GM19023 (cell line): ENCODE measurements at regions not wholly inside any gene's neighbourhood (a gene's known extent, or its start where the extent isn't known, plus 50 kb on each side); places are given as distances from the start of the nearest gene placed in this dataset.
"Not testable (repeated sequence)": the region's sequence is repeated elsewhere in the genome, so short reads cannot be mapped to it uniquely, and the experiment has no call there.

Experiments used
- ATAC-seq: cut with Tn5 transposase; IDR thresholded peaks from one replicate; pipeline ENCODE4 v1.9.1; 2021; ENCODE audit warnings: mild to moderate bottlenecking, moderate library complexity; ENCODE audit not compliant: unreplicated experiment

DNA sequence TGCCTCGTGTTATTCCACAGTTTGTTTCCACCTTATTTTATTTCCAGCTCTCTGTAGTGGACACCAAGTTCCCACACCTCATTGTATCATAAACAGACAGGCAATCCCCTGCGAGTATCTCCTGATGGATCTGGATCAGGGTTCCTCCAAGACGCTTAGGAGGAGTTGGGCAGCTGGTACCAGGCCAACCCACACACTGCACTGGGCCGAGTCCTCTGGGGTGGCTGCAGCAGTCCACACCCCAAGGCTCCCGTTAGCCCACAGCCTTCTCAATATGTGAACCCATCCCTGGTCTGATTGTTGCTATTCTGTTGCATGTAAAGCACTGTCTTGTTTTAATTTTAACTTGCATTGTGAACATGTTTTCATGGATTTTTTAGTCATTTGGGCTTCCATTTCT, 178.8 kb upstream of the RAB6C start:
- ATAC-seq: no peak

DNA sequence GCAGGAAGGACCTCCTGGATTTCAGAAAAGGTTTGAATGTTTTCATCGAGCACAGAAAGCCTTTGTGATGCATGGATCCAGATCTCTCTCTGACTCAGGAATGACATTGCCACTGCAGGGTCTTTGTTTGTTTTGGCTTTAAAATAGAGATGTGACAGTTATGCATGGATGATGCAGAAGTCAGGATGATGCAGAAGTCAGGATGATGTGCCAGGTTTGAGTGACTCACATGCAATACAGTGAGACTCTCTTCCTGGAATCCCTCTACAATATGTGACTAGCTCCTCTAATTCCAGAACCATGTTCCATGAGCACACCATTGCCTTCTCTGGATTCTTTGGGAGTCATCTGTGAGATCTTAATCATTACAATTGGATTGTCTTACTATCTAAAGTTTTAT, 177.9 kb upstream of the RAB6C start:
- no peak for ATAC-seq

DNA sequence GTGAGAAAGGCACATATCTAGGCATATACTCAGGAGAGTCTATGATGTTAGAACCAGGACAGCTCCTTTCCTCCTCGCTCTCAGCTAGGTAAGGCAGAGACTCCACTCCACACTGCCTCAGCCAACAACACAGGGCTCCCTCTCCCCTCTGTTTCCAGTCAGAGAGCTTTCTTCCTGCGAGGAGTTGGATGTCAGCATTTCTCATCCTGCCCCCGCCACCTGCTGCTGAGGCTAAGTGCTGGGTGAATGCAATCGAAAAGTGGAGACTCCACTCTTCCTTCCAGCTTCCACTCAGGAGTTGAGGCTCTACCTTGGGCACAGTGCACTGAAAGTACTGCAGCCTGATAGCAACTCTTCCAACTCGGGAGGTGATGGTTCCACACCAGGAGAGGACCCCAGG, 177.2 kb upstream of the RAB6C start:
- no peak for ATAC-seq

DNA sequence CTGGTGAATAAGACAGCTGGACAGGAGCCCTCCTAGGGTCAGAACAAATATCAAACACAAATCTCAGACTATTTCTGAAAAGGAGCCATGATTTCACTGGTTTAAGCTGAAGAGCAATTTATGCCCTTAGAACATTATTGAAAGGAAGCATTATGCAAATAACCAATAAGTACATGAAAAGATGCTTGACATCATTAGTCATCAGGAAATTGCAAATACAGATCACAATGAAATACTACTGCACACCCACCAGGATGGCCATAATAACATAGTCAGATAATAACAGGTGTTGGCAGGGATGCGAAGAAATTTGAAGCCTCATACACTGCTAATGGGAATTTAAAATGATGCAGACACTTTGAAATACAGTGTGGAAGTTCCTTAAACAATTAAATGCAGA, 176.4 kb upstream of the RAB6C start:
- no peak for ATAC-seq

DNA sequence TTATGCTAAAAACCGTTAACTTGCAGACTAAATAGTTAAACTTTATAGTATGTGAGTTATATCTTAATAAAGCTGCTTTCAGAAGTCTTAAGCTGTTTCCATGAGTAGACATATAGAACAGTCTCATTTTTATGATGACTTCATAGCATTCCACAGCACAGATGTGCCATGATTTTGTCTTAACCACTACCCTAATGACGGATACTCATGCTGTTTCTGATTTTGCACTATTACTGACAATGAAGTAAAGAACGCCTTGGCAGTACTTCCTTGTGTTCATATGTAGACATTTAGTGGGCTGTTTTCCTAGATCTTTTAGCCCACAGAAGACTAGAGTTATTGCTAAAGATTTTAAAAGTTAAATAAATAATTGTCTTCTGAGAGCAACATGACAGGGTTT, 175.6 kb upstream of the RAB6C start:
- ATAC-seq: no peak

DNA sequence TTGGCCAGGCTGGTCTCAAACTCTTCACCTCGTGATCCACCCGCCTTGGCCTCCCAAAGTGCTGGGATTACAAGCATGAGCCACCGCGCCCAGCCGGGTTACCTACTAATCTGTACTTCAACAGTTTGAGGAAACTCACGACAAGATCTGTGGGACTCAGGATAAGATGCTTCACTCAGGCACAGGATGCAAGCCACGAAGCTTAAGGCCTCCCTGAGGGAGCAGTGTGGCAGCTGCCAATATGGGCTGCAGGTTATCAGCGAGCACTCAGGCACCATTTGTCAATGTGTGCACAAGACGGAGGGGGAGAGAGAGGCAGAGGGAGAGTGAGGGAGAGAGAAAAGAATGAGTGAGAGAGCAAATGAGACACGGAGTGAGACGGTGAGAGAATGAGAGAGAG, 173.6 kb upstream of the RAB6C start:
- ATAC-seq: no peak

DNA sequence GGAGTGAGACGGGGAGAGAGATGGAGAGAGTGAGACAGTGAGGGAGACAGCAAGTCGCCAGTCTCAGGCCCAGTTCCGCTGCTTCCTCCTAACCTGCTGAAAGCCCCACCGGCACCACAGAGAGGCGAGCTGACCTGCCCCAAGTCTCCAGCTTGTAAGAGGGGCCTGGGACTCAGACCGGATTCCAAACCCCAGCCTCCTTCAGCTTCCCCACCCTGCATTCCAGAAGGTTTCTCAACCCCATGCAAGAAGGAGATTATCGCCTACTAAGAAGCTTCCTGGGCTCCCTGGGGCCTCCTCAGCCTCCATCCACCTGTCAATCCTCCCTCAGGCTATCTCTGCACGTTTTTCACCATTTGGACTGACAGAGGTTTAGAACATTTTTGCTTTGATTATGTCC, 173.1 kb upstream of the RAB6C start:
- no peak for ATAC-seq

DNA sequence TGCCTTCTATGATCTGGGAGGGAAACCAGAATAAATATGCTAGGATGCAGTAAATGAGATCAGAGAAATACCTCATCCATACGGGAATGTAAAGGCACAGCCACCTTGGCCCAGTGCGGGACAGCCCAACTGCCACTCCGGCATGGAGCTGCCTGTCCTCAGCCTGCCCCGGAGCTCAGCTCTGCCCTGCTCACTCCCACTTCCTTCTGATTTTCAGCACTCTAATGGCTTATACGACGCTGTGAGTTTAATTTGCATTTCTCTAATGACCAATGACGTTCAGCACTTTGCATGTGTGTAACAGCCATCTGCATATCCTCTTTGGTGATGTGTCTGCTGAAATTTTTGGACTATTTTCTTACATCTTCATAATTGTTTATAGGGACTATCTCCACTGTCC, 172.5 kb upstream of the RAB6C start:
- ATAC-seq: no peak

DNA sequence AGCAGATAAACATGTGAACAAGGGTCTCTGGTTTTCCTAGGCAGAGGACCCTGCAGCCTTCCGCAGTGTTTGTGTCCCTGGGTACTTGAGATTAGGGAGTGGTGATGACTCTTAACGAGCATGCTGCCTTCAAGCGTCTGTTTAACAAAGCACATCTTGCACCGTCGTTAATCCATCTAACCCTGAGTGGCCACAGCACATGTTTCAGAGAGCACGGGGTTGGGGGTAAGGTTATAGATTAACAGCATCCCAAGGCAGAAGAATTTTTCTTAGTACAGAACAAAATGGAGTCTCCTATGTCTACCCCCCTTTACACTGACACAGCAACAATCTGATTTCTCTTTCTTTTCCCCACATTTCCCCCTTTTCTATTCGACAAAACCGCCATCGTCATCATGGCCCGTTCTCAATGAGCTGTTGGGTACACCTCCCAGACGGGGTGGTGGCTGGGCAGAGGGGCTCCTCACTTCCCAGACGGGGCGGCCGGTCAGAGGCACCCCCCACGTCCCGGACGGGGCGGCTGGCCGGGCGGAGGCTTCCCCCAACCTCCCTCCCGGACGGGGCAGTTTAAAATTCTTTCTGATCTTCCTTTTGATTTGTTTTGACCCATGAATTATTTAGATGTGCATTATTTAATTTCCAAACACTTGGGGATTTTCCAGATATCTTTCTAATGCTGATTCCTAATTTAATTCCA, 171.7 kb upstream of the RAB6C start:
- ATAC-seq: not testable (repeated sequence)

DNA sequence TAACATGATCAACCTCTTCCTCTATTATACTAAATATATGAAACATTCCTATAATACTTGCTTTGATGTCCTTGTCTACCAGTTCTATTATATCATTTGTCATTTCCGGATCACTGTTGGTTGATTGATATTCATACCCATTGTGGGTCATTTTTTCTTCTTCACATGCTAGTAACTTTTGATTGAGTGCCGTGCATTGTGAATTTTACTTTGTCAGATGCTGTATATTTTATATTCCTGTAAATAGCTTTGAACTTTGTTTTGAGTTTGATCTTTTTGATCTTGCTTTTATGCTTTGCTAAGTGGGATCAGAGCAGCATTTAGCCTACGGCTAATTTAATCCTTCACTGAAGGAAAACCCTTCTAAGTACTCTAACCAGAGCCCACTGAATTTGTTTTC, 168.9 kb upstream of the RAB6C start:
- no peak for ATAC-seq

DNA sequence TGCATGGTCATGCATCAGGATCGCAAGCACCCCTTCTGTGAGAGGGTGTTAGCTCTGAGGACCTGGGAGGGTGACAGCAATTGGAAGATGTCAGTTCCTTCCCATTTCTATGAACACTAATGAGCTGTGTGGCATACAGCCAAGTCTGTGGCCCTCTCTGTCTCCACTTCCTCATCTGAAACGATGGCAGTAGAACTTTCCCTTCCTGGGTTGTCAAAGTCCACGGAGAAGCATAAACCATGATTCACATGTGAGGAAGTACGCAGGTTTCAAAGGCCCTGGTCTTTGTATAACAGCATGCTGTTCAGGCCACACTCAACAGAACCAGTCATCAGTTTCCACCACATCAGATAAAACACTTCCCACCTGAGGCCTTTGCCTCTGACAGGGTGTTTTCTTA, 167.4 kb upstream of the RAB6C start:
- peak; percentile 78 for ATAC-seq

DNA sequence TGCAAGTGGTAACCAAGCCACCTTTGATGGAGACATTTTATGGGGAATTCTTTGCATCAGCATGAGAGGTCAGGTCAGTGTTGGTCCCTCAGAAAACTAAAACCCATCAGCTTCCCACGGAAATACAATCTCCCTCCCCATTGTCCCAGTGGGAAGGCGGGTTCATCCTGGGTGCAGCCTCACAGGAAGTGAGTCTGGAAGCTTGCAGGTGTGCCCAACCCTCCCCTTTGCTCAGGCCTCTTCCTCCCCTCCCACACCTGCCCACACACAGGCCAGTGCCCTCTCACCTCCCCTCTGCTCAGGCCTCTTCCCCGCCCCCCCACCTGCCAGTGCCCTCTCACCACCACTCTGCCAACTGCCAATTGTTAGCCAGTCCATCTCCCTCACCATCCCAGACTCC, 166.8 kb upstream of the RAB6C start:
- no peak for ATAC-seq

DNA sequence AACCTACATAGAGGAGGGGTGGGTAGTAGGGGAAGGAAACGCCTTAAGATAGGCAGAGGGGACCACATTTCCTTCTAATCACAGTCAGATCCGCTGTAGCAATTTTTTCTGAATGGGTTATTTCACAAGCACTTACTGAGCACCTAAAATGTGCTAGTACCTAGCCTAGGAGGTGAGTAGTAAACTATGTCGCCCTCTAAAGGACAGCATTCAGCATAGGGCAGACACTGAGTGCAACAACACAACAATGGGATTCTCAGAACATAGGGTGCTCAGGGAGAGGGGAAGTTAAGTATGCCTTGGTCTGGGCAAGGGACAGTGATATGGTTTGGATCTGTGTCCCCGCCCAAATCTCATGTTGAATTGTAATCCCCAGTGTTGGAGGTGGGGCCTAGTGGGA, 166.1 kb upstream of the RAB6C start:
- ATAC-seq: no peak

DNA sequence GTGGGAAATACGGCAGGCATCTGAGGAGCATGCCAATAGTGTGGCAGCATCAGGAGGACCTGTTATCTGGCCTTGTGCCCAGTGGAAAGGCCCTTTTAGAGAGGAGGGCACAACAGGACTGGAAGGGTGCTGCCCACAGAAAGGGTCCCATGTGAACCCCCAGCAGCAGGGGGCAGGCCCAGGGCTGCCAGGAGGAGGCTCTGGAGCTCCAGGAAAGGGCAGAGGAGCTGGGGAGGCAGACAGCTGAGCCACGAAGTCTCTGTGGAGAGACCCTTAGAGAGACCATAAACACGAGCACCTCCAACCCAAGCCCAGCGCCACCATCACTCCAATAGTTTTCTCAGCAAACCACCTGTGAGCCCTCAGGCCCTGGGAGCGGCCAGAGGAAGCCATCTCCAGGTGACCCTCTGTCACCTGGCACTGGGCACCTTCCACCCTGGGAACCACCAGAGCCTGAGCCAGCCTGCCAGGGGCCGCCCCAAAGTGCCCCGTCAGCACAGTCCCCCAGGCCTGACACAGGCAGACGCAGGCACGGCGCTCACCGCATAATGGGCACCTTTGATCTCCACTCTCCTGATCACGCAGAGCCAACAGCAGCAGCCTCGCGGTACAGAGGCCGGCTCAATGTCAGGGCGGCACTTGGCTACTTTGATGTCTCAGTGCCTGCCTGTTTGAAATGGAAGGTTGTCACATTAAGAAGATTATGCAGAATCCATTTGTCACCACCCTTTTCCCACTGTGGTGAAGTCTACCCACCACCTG, 162.5 kb upstream of the RAB6C start:
- no peak for ATAC-seq

DNA sequence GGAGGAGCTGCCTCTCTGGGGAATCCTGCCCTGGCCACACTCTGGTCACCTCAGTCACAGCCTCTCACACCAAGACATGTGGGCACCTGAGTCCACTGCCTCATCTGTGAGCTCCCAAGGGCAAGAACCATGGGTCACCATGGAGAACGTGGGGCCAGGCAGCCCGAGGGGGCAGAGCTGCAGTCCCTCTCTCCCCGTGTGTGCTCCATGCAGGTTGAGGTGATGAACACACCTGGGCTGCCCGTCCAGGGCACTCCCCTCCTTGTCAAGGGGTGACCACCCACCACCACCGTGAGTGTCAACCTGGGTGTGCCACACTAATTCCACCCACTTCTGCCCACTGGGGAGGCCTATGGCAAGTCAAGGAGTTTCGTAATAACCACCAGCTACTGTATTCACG, 159.6 kb upstream of the RAB6C start:
- no peak for ATAC-seq

DNA sequence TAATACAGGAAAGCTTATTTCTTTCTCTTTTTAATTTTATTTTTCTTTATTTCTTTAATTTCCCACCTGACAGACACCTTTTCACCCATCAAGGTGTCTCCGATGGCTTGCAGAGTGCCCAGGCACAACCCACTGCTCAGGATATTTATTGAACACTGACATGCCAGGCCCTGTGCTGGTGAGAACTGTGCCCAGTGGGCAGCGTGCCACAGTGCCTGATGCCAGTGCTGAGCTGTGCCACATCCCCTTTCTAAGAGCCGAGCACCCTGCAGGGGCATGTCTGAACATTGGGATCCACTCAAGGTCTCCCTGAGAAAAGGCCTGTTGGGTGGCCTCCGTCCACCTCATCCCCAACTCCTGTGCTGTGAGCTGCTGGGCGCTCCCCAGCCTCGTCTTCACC, 158.6 kb upstream of the RAB6C start:
- no peak for ATAC-seq

DNA sequence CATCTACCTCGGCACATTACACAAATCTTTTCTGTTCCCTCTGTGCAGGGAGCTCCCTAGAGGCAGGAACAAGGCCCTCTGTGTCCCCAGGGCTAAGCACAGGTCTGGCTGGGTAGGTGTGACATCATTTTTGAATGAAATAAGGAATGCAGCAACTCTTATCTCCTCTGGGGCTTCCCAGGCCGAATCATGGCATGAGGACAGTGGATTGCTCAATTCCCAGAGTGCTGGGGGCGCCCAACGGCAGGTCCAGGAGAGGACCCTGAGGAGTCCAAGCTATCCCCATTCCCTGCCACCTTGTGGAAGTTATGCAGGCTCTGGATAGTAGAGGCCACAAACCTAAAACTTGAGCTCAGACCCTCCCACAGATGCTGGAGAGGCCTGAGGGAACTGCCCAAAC, 158.0 kb upstream of the RAB6C start:
- ATAC-seq: no peak

DNA sequence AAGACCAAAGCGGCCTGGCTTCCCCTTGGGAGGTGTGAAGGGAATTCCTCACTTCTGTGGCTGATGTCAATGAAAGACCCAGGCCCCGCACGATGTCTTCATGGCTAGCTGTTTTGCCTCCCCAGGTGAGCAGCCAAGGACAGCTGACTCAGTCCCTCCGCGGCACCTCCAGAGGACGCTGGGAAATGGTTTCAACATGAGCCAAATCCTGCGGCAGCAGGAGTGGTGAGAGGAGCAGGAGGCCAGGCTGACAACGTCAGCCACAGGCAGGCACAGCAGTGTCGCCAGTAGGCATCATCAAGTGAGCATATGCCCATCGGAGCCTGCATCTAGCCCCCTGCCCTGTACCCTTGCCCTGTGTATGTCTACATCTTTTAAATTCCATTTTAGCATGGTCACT, 156.4 kb upstream of the RAB6C start:
- no peak for ATAC-seq

DNA sequence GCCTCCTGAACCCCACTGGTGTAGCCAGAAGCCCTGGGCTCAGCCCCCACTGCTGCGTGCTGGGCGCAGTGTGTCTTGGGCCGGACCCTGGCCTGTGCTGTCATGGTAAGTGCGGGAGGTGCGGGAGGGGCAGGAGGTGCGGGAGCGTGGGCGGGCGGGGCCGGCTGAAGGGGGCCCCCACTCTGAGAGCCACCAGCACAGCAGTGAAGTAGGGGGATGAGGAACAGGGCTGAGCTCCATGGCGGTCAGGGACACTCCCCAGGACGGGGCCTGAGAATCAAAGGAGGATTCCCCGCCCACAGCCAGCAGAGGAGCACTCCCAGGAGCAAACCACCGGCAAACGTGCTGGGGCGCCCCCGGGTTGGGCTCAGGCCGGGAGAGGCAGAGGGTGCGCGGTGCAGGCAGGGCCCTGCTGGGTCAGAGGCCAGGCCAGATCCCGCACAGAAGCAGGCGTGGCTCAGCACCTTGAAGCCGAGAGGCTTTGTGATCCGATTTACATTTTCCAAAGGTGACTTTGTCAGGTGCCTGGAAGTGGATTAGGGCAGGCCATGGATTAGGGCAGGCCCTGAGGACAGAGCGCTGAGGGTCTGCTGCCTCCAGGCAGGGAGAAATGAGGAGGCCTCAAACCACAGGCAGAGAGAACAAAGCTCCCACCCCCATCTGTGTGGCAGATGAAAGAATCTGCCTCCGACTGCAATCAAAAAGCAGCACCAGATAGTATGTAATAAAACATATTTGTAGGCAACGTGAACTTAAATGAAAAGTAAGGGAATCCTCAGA, 152.0 kb upstream of the RAB6C start:
- ATAC-seq: no peak

DNA sequence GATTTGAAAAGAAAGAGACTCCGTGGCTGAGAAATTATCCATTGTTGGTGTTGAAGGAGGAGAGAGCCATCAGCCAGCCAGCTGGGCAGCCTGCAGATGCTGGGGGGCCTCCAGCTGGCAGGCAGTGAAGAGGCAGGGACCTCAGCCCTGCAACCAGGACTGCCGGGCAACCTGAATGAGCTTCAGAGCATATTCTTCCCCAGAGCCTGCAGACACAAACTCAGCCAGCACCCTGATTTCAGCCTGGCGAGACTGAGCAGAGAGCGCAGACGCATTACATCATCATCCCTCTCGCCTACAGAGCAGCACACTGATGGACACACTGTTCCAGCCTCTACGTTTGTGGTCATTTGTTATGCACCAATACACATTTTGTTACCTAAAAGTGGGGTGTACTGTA, 150.7 kb upstream of the RAB6C start:
- ATAC-seq: no peak

DNA sequence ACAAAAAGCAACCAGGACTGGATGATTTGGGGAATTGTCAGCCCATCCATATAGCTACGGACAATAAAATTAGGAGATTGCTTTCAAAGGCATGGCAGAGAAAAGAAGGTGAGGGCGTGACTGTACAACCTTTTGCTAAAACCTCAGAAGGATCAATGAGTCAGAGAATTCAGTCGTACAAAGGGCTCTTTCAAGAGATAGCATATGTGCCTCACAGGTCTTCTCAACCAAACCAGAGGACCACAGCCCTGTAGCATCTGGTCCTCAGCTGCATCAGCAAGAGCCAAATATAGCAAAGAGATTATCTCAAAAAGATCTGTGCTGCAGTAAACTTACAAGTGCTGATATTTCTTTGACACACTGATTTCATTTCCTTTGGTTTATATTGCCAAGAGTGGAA, 149.9 kb upstream of the RAB6C start:
- ATAC-seq: no peak

DNA sequence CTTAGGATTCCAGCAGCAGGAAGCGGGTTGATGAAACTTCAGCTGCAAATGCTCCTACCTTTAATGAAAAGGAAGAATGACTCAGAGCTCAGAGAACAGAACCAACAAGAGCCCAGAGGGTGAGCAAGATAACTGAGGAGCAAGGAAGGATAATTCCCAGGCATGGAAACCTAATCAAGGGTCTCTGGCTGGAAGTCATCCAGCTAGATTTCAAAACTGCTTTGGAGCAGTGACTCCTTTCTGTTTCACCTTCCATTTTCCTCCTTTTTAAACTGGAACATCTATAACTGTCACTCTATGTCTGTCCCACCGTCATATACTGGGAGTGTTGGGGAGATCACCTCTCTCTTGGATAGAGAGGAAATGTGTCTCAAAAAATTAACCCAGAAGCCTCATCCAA, 148.4 kb upstream of the RAB6C start:
- ATAC-seq: no peak
